ENCODE measurements at regions not wholly inside any gene's neighbourhood (a gene's known extent, or its start where the extent isn't known, plus 50 kb on each side); places are given as distances from the start of the nearest gene placed in this dataset.

GRCh38 chr1:104852151-104852550 lies 1102.5 kb downstream of the AMY1C start:
- DNase-seq, result no peak
- intact Hi-C loops (cut with DNase I; ENCODE audit: low total_unique reads), result no loop called here
- Histone ChIP-seq H3K36me3 (no peaks in the 10 kb centered on the region), H3K9me3 (peaks cover 0 to 12% (median 2%) of the 10 kb centered on the region in 8 donors), H3K4me1 (no peaks in the 10 kb centered on the region), H3K4me3 (no peak overlapping the region), H3K27me3 (replicated peaks in 1 of 7) (no peaks in the 10 kb centered on the region), H3K27ac (no peak overlapping the region)
- TF ChIP-seq POLR2A (IDR thresholded peaks at IDR 0.05) (no peak), POLR2AphosphoS5 (IDR thresholded peaks at IDR 0.05) (no peak), CTCF (IDR thresholded peaks at IDR 0.05 in 8 of 11, conservative IDR thresholded peaks at IDR 0.05 in 3 of 11) (no peak)
- 67 to 76% (median 70%) methylated on average over 2 of the region's 2 CpGs for WGBS, 5 donors

DNA sequence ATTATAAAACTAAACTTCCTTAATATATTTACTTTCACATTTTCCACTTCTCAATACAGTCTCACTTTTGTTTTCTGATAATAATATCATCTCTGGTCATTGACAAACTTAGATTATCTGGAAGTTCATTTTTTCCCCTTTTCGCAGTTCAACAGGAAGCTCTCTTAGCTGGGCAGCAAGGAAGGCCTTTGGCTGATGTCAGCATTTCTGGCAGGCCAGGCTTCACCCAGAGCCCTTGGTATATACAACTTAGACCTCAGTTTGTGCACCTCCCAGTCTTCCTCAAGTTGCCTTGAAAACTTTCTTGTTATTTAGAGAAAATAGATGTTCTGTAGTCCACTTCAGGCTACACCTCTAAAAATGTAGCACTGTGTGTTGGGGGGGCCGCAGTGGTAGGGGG lies 1103.6 kb downstream of the AMY1C start:
- Histone ChIP-seq H3K9me3 (peaks cover 0 to 20% (median 7%) of the 10 kb centered on the region in 8 donors), H3K27ac (no peak overlapping the region), H3K27me3 (replicated peaks in 1 of 7) (no peaks in the 10 kb centered on the region), H3K4me3 (no peak overlapping the region), H3K4me1 (no peaks in the 10 kb centered on the region), H3K36me3 (no peaks in the 10 kb centered on the region)
- DNase-seq, result no peak
- intact Hi-C loops (cut with DNase I; ENCODE audit: low total_unique reads), result no loop called here
- no peak for TF ChIP-seq POLR2AphosphoS5 (IDR thresholded peaks at IDR 0.05)
- no peak for TF ChIP-seq POLR2A (IDR thresholded peaks at IDR 0.05)
- TF ChIP-seq CTCF (IDR thresholded peaks at IDR 0.05 in 8 of 11, conservative IDR thresholded peaks at IDR 0.05 in 3 of 11), result no peak
- WGBS, 5 donors, result 73 to 86% (median 76%) methylated on average over 2 of the region's 2 CpGs

- Histone ChIP-seq H3K27me3 (replicated peaks in 1 of 7) (no peaks in the 10 kb centered on the region), H3K4me1 (no peaks in the 10 kb centered on the region), H3K4me3 (no peak overlapping the region), H3K36me3 (no peaks in the 10 kb centered on the region), H3K9me3 (peaks cover 0 to 23% (median 10%) of the 10 kb centered on the region in 8 donors), H3K27ac (no peak overlapping the region)
- intact Hi-C loops (cut with DNase I; ENCODE audit: low total_unique reads), result no loop called here
- TF ChIP-seq CTCF (IDR thresholded peaks at IDR 0.05 in 8 of 11, conservative IDR thresholded peaks at IDR 0.05 in 3 of 11) (no peak), POLR2A (IDR thresholded peaks at IDR 0.05) (no peak), POLR2AphosphoS5 (IDR thresholded peaks at IDR 0.05) (no peak)
- 74 to 91% (median 79%) methylated on average over 2 of the region's 2 CpGs for WGBS, 5 donors
- no peak for DNase-seq
These were observed 1104.8 kb downstream of the AMY1C start for GRCh38 chr1:104854529-104854928.

- TF ChIP-seq POLR2AphosphoS5 (IDR thresholded peaks at IDR 0.05) (no peak), CTCF (IDR thresholded peaks at IDR 0.05 in 8 of 11, conservative IDR thresholded peaks at IDR 0.05 in 3 of 11) (no peak), POLR2A (IDR thresholded peaks at IDR 0.05) (no peak)
- intact Hi-C loops (cut with DNase I; ENCODE audit: low total_unique reads), result no loop called here
- H3K4me1 ChIP-seq, result no peaks in the 10 kb centered on the region
- H3K27ac ChIP-seq, result no peak overlapping the region
- H3K27me3 ChIP-seq (replicated peaks in 1 of 7), result no peaks in the 10 kb centered on the region
- DNase-seq, result peak; percentile 41
- 48 to 85% (median 68%) methylated on average over 3 of the region's 3 CpGs for WGBS, 5 donors
- H3K4me3 ChIP-seq, result no peak overlapping the region
- H3K36me3 ChIP-seq, result no peaks in the 10 kb centered on the region
- peaks cover 0 to 31% (median 17%) of the 10 kb centered on the region in 8 donors for H3K9me3 ChIP-seq
These were observed 1105.9 kb downstream of the AMY1C start for GRCh38 chr1:104855550-104855949.
